Prostate gland (tissue), 2 donors: ENCODE measurements at regions not wholly inside any gene's neighbourhood (a gene's known extent, or its start where the extent isn't known, plus 50 kb on each side); places are given as distances from the start of the nearest gene placed in this dataset.

Experiments used
- DNase-seq: peaks from one replicate; pipeline ENCODE4 v3.0.0-alpha.2; 2019; ENCODE audit warnings: low spot score
- H3K27ac ChIP-seq, 2 donors: fragments of 200-600 bp; sonication (generic); 2 replicates each; pipeline ENCODE4 v1.5.1; 2017 to 2019
- H3K27me3 ChIP-seq: fragments of 200-600 bp; sonication (generic); replicated peaks from 2 replicates; pipeline ENCODE4 v1.5.1; 2019; ENCODE audit not compliant: insufficient read depth
- H3K36me3 ChIP-seq, 2 donors: fragments of 200-600 bp; sonication (generic); 1 replicate in 1 of 2; 2 replicates in 1 of 2; pipeline versions ENCODE4 v1.5.1 to v1.8.1; 2017 to 2019
- H3K4me1 ChIP-seq: fragments of 200-600 bp; sonication (generic); replicated peaks from 2 replicates; pipeline ENCODE4 v1.5.1; 2019
- H3K4me3 ChIP-seq, 2 donors: fragments of 200-600 bp; sonication (generic); 2 replicates each; pipeline ENCODE4 v1.5.1; 2017 to 2019
- H3K9me3 ChIP-seq: fragments of 200-600 bp; sonication (generic); 2 replicates; pipeline ENCODE4 v1.5.1; 2017
- CTCF ChIP-seq, 4 experiments: fragments of 200-600 bp in 2 of 4; fragments of 450-650 bp in 2 of 4; sonication (generic) in 2 of 4; IDR thresholded peaks; 1 replicate in 3 of 4; 2 replicates in 1 of 4; pipeline ENCODE4 v1.5.1; 2016 to 2019; ENCODE audit warnings: antibody characterized with exemption in 4 of 4, mild to moderate bottlenecking in 2 of 4, moderate library complexity in 2 of 4
- POLR2A ChIP-seq: fragments of 450-650 bp; IDR thresholded peaks from one replicate; pipeline ENCODE4 v1.6.1; 2016; ENCODE audit warnings: antibody characterized with exemption, mild to moderate bottlenecking
- POLR2AphosphoS5 ChIP-seq: sonication (generic); formaldehyde crosslinking; IDR thresholded peaks from one replicate; pipeline ENCODE4 v1.6.1; 2017; ENCODE audit warnings: antibody characterized with exemption
- WGBS: methylation state at CpG from one replicate; pipeline ENCODE4 v1.1.5; 2018; 5-methylcytosine and 5-hydroxymethylcytosine counted together
- intact Hi-C: fragments of 100-400 bp; cut with DNase I; formaldehyde crosslinking; loops from one replicate; pipeline ENCODE4 v1.14.2; 2022

- no peak overlapping the region for H3K27ac ChIP-seq
- WGBS = 87% methylated on average over 4 of the region's 4 CpGs
- H3K36me3 ChIP-seq = no peaks in the 10 kb centered on the region
- H3K4me1 ChIP-seq = no peaks in the 10 kb centered on the region
- H3K4me3 ChIP-seq = no peak overlapping the region
- intact Hi-C loops = no loop called here
- TF ChIP-seq POLR2AphosphoS5 (no peak), POLR2A (no peak), CTCF (IDR thresholded peaks at IDR 0.05) (no peak)
- DNase-seq = no peak
- H3K9me3 ChIP-seq = no peaks in the 10 kb centered on the region
- no peaks in the 10 kb centered on the region for H3K27me3 ChIP-seq
These were observed 50.9 kb upstream of the OLIG3 start for GRCh38 chr6:137545073-137545472.

GRCh38 chr6:137547186-137547585 is 53.0 kb upstream of the OLIG3 start:
- H3K9me3 ChIP-seq = no peaks in the 10 kb centered on the region
- no peak overlapping the region for H3K4me3 ChIP-seq
- TF ChIP-seq CTCF (IDR thresholded peaks at IDR 0.05) (no peak), POLR2A (no peak), POLR2AphosphoS5 (no peak)
- H3K36me3 ChIP-seq = no peaks in the 10 kb centered on the region
- no peak overlapping the region for H3K27ac ChIP-seq
- whole genome bisulfite sequencing = 58% methylated on average over 1 of the region's 1 CpG
- H3K4me1 ChIP-seq = no peaks in the 10 kb centered on the region
- DNase-seq = no peak
- no peaks in the 10 kb centered on the region for H3K27me3 ChIP-seq
- intact Hi-C loops = no loop called here

DNA sequence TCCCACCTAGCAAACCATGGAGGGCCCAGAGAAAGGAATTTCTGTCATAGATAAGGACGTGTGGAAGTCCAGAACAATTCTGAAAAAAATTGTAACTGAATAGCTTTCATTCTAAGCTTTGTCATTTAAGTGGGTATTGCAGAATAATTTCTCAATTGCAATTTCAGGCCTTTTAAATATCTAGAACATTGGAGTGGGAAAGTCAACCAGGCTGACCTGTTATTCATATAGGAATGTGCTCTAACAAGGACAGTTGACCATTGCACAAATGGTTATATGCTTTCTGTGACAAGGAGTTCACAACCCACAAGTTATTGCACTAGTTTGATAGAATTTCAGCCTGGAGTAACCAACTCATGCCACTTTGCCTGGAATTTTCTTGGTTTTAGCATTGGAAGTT is 53.4 kb upstream of the OLIG3 start:
- Histone ChIP-seq H3K27ac (no peak overlapping the region), H3K4me1 (no peaks in the 10 kb centered on the region), H3K9me3 (no peaks in the 10 kb centered on the region), H3K36me3 (no peaks in the 10 kb centered on the region), H3K4me3 (no peak overlapping the region), H3K27me3 (no peaks in the 10 kb centered on the region)
- intact Hi-C loops = no loop called here
- DNase-seq = no peak
- 71% methylated on average over 1 of the region's 1 CpG for WGBS
- TF ChIP-seq POLR2AphosphoS5 (no peak), POLR2A (no peak), CTCF (IDR thresholded peaks at IDR 0.05) (no peak)

GRCh38 chr6:137549106-137549505 is 54.9 kb upstream of the OLIG3 start:
- intact Hi-C loops = no loop called here
- DNase-seq = no peak
- WGBS = 90% methylated on average over 2 of the region's 2 CpGs
- no peaks in the 10 kb centered on the region for H3K36me3 ChIP-seq
- no peaks in the 10 kb centered on the region for H3K4me1 ChIP-seq
- H3K4me3 ChIP-seq = no peak overlapping the region
- TF ChIP-seq CTCF (IDR thresholded peaks at IDR 0.05) = no peak
- no peak for TF ChIP-seq POLR2A
- TF ChIP-seq POLR2AphosphoS5 = no peak
- H3K27me3 ChIP-seq = no peaks in the 10 kb centered on the region
- no peak overlapping the region for H3K27ac ChIP-seq
- H3K9me3 ChIP-seq = no peaks in the 10 kb centered on the region

- intact Hi-C loops = no loop called here
- DNase-seq = no peak
- no peak overlapping the region for H3K4me3 ChIP-seq
- no peaks in the 10 kb centered on the region for H3K27me3 ChIP-seq
- H3K36me3 ChIP-seq = no peaks in the 10 kb centered on the region
- WGBS = 29% methylated on average over 4 of the region's 4 CpGs
- H3K4me1 ChIP-seq = no peaks in the 10 kb centered on the region
- no peak overlapping the region for H3K27ac ChIP-seq
- no peaks in the 10 kb centered on the region for H3K9me3 ChIP-seq
- TF ChIP-seq CTCF (IDR thresholded peaks at IDR 0.05) (no peak), POLR2AphosphoS5 (no peak), POLR2A (no peak)
These were observed 56.3 kb upstream of the OLIG3 start for GRCh38 chr6:137550535-137550934.
